Astrocyte of the spinal cord (primary cell): ENCODE measurements at regions not wholly inside any gene's neighbourhood (a gene's known extent, or its start where the extent isn't known, plus 50 kb on each side); places are given as distances from the start of the nearest gene placed in this dataset.

ENCODE experiments used
- DNase-seq: peaks from one replicate; pipeline ENCODE4 v3.0.0; 2011; ENCODE audit warnings: low read depth, low spot score
- H3K4me3 ChIP-seq: 2 replicates; pipeline ENCODE4 v1.5.1; 2011; ENCODE audit warnings: low read depth, mild to moderate bottlenecking, low read length, moderate library complexity
- in situ Hi-C: cut with HindIII; loops from 2 replicates; pipeline ENCODE4 v1.10.0; 2017; ENCODE audit warnings: low sequenced_read_pairs
- TF ChIP-seq, protein P1 (sequence below): IDR thresholded peaks from 2 replicates; pipeline ENCODE4 v1.5.1; 2012; ENCODE audit warnings: low read depth, mild to moderate bottlenecking, low read length, inconsistent platforms

GRCh38 chr11:29482510-29482909 is 534.3 kb downstream of the KCNA4 start:
- TF ChIP-seq, protein P1, sequence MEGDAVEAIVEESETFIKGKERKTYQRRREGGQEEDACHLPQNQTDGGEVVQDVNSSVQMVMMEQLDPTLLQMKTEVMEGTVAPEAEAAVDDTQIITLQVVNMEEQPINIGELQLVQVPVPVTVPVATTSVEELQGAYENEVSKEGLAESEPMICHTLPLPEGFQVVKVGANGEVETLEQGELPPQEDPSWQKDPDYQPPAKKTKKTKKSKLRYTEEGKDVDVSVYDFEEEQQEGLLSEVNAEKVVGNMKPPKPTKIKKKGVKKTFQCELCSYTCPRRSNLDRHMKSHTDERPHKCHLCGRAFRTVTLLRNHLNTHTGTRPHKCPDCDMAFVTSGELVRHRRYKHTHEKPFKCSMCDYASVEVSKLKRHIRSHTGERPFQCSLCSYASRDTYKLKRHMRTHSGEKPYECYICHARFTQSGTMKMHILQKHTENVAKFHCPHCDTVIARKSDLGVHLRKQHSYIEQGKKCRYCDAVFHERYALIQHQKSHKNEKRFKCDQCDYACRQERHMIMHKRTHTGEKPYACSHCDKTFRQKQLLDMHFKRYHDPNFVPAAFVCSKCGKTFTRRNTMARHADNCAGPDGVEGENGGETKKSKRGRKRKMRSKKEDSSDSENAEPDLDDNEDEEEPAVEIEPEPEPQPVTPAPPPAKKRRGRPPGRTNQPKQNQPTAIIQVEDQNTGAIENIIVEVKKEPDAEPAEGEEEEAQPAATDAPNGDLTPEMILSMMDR, result no peak
- no peak for DNase-seq
- H3K4me3 ChIP-seq, result no peak overlapping the region
- in situ Hi-C loops, result no loop called here

DNA sequence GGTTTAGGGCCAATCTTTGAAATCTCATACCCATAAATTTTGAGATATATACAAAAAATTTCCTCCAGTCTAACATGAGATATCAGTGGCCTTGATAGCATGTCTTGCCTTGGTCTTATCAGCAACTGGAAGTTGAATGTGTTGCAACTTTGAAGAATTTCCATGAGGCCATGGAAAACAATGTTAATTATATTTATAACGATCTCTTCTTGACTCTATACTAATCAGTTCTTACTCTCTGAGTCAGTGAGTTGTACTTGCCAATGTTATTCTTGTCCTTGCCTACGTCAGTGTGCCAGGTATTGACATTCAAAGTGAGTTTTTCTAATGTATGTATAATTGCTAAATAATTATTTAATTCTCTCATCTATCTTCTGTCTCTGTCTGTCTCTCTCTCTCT is 535.1 kb downstream of the KCNA4 start:
- TF ChIP-seq, protein P1, result no peak
- in situ Hi-C loops, result no loop called here
- DNase-seq, result no peak
- no peak overlapping the region for H3K4me3 ChIP-seq

- no peak overlapping the region for H3K4me3 ChIP-seq
- no peak for DNase-seq
- TF ChIP-seq, protein P1, result no peak
- in situ Hi-C loops, result no loop called here
Measured at GRCh38 chr11:29480981-29481380, 535.8 kb downstream of the KCNA4 start.

DNA sequence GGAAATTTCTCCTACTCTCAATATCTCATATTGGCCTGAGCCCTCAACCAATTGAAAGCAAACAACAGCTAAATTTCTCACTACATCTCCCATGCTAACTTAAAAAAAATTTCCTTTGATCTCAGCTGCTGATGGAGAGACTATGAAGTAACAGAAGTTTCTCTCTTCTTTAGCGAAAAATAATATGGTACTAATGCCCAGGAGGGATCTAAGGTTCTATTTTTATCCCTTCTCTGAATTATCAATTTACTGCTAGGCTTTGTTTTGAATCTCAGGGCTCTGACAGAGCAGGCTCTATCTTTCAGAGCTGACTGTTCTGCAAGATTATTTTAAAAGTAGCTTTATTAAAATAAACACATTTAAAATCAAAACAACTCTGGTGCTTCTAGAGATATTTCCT is 558.6 kb downstream of the KCNA4 start:
- in situ Hi-C loops, result no loop called here
- no peak for DNase-seq
- H3K4me3 ChIP-seq, result no peak overlapping the region
- TF ChIP-seq, protein P1, result no peak

DNA sequence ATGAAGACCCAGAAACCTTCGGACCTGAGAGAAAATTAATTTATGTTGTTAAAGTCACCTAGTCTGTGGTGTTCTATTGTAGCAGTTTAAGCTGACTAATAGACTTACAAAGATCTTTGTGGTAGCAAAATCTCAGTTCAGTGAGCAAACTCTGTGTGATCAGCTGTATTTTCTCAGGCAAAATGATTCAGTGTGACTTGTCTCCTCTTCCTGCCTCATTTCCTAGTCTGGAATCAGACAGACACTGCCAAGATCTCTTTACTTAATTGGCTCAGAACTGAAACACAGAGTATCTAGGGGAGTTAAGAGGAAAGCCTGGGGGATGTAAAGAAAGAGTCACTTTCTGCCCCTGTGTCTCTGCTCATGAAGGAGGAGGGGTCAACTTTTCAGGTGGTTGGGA is 564.7 kb downstream of the KCNA4 start:
- TF ChIP-seq, protein P1, result no peak
- no peak overlapping the region for H3K4me3 ChIP-seq
- DNase-seq, result peak; percentile 87
- in situ Hi-C loops, result no loop called here

- DNase-seq, result no peak
- no peak overlapping the region for H3K4me3 ChIP-seq
- in situ Hi-C loops, result no loop called here
- TF ChIP-seq, protein P1, result no peak
Measured at GRCh38 chr11:29449281-29450074, 567.4 kb downstream of the KCNA4 start.
